Spleen (tissue), 7 donors: ENCODE measurements at regions not wholly inside any gene's neighbourhood (a gene's known extent, or its start where the extent isn't known, plus 50 kb on each side); places are given as distances from the start of the nearest gene placed in this dataset.

Experiments
- CTCF ChIP-seq, 11 experiments: fragments of 200-600 bp in 7 of 11; fragments of 450-650 bp in 4 of 11; sonication (generic) in 4 of 11; IDR thresholded peaks in 8 of 11; conservative IDR thresholded peaks in 3 of 11; 1 replicate in 7 of 11; 2 replicates in 4 of 11; pipeline versions ENCODE4 v1.4.0 to v1.8.0; 2016 to 2021; ENCODE audit warnings: antibody characterized with exemption in 11 of 11, inconsistent platforms in 4 of 11, mild to moderate bottlenecking in 1 of 11
- POLR2AphosphoS5 ChIP-seq, 3 donors: sonication (generic); formaldehyde crosslinking; IDR thresholded peaks; one replicate each; pipeline ENCODE4 v1.5.1; 2017; ENCODE audit warnings: antibody characterized with exemption in 3 of 3
- donor health status: DM: no; HTN: no; CAD: no; lungs with moderate emphysema.
- donor health status: DM: no; HTN: no; CAD: no.
- donor health status: DM: no; HTN: no; CAD: no.

GRCh38 chr4:59841698-59842097, 1358.4 kb upstream of the ADGRL3 start:
- TF ChIP-seq CTCF (IDR thresholded peaks at IDR 0.05 in 8 of 11, conservative IDR thresholded peaks at IDR 0.05 in 3 of 11): no peak
- TF ChIP-seq POLR2AphosphoS5 (IDR thresholded peaks at IDR 0.05): no peak
